Stimulated activated CD4-positive, alpha-beta T cell treated with anti-CD3 and anti-CD28 coated beads, Interleukin-4, amount 100 ng/mL, for 1 hour (primary cell): ENCODE measurements at regions not wholly inside any gene's neighbourhood (a gene's known extent, or its start where the extent isn't known, plus 50 kb on each side); places are given as distances from the start of the nearest gene placed in this dataset.
"Not testable (repeated sequence)": the region's sequence is repeated elsewhere in the genome, so short reads cannot be mapped to it uniquely, and the experiment has no call there.

Source experiments
- DNase-seq: peaks from one replicate; pipeline ENCODE4 v3.0.0-alpha.2; 2020

DNA sequence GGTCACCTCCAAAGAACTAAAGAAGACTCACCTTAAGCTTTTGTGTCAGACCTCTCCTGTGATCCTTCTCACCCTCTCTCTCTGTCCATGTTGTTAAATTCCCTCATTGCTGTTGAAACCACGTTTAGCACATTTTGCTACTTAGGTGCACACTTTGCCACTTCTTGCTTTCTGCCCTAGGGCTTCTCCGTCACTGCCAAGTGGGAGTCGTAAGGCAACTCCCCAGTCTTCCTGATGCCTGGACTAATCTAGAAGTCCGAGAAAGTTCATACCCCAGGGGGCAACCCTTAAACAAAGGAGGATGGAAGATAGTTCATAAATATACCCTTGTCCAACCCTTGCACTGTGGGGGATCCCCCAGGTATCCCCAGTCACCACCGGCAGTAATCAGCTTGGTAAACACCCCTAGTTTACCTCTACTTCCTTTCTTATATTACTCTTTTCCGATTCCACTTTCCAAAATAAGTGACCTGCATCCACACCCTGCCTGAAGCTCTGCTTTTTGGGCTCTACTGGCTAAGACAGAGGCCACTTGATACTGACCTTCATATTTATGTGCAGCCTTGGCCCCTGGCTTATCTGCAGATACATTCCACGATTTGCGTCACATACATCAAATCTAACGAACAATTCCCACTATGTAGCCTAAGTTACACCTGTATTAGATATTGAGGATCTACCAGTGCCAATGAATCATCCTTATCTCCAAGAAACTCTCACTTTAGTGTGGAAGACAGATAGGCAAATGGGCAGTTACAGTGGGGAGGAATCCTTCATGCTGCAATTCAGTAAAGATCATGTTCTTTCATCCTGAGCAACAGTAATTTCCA is 776.2 kb downstream of the RNF144A start:
- no peak for DNase-seq

DNA sequence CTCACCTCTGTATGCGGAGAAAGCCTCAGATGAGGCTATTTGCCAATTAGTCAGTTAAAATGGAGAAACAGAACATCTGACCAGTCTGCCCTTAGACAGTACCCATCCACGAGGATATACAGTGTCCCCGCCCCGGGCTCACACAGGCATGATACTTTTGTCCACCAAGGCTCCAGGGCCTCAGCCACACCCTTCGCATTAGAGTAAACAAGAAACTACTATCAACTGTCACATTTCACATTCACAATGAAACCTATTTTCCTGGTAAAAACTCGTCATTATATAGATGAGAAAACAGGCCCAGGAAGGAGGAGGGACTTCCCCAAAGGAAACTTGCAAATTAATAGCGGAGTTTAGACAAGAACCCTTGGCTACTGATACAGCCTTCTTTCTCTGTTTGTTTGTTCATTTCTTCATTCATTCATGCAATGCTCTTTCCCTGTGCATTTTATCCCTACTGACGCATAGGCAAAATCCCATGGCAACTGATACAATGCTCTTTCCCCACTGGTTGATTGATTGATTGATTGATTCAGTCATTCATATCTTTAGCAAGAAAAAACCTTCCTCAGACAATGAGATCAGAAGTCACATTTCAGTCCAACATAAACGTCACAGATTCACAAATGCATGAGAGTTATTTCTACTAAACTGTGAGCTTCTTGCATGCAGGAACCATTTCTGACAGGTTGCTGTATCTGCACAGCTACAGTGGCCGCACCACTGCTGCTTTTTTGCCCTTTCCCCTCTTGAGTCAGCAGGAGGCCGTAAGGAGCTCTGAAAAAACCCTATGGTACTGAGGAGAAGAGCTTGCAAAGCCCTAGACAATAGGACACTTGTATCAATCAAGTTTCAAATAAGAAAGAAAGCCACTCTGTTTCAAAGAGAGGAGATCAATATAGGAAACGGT is 777.1 kb downstream of the RNF144A start:
- no peak for DNase-seq

DNA sequence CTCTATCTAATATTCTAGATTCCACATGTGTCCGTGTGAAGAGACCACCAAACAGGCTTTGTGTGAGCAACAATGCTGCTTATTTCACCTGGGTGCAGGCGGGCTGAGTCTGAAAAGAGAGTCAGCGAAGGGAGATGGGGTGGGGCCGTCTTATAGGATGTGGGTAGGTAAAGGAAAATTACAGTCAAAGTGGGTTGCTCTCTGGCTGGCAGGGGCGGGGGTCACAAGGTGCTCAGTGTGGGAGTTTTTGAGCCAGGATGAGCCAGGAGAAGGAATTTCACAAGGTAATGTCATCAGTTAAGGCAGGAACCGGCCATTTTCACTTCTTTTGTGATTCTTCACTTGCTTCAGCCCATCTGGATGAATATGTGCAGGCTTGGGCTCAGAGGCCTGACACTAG is 779.3 kb downstream of the RNF144A start:
- not testable (repeated sequence) for DNase-seq

DNA sequence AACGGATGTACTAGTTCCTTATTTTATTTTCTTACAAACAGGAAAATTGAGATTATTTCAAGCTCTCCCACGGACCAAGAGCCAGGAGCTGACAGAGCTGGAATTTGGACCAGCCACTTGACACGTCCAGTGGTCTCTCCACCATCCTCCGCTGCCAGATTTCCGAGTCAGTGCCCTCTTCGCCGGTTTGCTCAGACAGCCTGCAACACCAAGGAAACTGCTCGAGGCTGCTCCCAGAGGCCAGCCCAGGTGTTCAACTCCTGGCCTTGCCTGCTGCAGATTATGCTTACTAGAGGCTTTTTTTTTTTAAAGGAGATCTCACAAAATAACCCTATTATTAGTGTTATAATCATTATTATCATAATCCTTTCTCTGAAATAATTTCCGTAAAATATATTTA is 779.8 kb downstream of the RNF144A start:
- DNase-seq: no peak

DNA sequence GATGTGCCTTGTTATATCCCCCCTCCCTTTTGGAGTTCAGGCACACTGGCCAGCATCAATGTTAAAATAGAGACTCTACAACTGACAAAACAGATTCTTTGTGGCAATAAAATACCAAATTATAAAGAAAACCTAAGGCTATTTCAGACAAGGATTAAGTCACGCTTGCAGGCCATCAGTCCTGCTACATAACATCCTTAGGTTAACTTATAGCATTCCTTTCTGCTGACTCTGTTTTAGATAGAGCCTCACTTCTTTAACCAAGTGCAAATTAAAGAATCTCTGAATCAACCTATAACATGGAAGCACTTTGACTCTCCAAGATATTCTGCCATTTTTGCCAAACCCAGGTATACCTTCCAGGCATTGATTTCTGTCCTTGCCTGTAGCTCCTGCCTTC is 784.6 kb downstream of the RNF144A start:
- DNase-seq: no peak

DNA sequence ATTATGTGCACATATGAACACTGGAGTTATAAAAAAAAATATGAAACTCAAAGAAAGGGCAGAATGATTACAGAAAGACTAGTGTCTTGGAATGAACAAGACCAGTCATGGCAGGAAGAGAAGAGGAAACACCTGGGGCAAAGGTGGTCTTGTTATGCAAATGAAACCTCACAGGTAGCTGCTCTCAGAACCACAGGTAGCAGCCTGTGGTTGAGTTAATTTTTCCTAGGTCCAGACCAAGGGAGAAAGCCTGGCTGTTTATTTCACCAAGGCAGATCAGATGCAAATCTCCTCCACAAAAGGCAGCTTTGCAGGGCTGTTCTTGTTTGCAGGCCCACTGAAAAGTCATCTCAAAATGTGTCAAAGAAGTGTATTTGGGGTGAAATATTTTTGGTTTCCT is 785.8 kb downstream of the RNF144A start:
- no peak for DNase-seq

DNA sequence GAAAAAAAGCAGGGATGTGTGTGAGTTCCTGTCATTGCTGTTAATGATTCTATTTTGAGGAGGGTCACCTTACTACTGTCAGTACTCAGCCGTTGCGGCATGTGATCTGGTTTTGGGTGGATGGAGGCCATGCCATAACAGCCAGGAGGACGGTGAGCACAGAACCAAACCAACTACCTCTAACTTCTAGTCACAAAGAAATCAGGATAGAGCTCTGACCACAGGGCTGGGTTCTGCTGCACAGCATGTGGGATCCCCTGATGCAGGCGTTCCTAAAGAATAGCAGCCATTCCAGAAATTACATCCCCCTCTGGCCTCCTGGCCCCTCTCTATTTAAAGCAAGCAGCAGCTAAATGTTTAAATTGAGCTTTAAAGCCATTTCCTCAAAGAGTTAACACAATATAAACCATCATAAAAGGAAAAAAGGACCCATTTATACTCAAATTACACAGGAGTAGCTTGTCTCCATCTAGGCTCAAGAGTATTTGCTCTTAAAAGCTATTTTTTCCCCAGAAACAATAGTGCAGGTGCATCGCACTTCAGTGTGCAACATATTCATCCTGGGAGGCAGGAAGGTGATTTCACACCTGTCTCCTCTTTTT is 786.4 kb downstream of the RNF144A start:
- DNase-seq: no peak

DNA sequence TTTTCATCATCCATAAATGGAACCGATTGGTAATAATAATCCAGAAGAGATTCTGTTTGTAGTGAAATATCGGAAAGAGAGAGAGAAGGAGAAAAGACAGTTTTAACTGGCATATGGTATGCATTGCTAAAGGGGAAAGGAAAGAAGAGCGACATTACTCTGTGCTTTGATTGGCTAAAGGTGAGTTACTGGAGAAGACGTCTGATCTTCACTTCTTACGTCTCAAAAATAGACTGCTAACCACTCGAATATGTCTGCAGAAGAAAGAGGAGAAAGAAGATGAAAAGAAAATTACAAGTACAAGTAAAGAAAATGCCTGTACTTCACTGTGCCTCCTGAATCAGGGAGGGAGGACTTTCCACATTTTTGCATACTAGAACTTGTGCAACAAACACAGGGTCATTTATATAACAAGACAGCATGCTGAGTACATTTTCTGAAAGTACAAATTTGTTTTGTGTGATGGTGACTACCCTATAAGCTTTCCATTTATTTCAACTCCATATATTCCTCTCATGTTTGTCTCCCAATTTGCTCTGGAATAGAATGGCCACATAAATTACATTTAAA is 787.2 kb downstream of the RNF144A start:
- DNase-seq: no peak

DNA sequence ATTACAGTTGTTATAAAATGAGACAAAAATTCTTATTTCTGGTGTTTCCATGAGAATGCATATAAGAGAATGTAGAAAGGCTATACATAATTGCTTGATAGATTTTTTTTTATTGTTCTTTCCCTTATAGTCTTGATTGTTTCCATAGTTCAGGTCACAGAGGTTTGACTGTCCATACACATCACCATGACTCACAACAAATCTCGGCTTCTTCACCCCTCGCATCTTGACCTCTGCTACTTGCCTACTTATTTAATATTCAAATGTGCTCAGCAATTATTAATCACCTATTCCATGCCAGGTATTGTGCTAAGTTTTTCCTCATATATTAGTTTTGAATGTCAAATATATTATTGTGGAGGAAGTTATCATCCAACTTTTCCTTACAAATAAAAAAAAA is 789.6 kb downstream of the RNF144A start:
- no peak for DNase-seq

DNA sequence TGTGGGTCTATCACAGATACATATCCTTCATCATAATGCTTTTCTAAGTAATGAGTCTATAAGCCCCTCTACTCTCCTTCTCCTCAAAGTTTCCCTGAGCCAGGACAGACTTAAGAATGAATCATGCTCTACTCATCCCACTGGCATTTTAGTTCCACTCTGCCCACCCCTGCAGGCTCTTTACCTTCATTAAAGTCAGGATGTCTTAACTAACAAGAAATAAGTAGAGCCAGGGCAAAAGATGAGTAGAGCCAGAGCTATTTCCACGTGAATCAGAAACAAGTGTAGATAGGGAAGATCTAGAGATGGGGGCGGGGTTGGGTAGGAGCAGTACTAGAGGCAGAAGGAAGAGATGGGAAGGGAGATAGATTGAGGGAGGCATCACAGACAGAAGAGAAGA is 790.5 kb downstream of the RNF144A start:
- no peak for DNase-seq

DNA sequence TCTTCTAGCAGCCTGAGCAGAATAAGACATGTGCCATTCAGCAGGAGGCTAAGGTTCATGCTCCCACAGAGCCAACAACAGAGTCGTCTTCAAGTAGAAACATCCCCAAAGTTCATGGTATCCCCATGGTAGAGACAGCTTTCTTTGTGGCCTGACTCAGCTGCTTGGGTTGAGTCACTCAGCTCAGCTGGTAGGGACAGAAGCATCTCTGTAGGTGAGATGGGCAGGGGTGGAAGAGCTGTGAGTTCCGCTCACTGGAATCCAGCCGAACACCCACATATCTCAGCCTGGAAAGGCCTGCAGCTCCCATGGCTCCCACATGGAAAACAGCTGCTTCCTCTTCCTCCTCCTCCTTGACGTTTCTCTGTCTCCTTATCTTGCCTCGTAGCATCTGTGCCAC is 792.7 kb downstream of the RNF144A start:
- DNase-seq: no peak

DNA sequence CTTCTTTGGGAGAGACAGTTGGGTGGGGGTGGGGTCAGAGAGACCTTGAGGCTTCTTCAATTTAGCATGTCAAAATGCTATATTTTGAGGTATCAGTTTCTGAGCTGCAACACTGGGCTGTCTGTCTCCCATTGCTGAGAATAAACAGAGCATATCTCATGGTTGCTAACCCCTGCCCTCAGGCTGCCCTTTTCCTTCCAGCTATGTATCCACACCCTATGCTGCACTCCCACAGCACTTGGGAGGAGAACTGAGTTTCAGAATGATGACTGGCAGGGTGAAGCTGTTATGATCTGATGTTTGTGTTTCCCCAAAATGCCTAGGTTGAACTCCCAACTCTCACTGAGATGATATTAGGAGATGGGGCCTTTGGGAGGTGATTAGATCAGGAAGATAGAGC is 794.0 kb downstream of the RNF144A start:
- no peak for DNase-seq

DNA sequence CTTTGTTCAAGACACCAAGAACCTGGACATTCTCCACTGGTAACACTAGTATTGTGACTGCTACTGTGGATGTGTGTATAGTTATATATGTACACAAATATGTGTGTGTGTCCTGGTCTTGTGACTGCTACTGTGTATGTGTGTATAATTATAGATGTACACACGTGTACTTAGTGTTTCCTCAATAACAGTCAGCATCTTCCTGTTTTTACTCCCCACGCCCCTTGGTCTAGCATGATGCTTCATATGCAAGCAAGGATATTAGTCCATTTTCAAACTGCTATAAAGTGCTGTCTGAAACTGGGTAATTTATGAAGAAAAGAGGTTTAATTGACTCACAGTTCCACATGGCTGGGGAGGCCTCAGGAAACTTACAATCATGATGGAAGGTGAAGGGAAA is 802.7 kb downstream of the RNF144A start:
- no peak for DNase-seq

DNA sequence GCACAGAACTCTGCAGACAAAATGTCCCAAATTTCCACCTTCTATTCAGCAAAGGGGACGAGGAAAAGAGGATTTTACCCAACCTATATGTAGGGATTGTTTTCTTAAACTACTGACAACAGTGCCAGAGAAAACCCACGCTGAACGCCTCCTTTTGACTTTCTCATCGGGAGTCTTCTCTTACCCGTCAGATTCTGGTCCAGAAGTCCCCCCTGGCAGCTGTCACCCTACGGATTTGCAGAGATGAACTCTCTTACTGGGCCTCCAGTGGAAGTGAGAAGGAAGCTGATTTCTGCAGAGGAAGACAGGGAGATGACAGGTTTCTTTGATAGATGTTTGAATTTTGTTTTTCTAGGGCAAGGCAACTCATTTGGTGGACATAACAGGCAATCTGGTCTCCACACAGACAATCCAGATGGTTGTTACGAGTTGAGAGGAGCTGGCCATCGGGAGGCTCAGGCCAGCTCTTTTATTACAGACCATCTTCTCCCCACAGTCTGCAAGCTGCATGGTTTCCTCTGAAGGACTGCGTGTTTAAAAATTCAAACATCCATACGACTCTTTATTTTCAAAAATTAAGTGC is 804.3 kb downstream of the RNF144A start:
- no peak for DNase-seq

DNA sequence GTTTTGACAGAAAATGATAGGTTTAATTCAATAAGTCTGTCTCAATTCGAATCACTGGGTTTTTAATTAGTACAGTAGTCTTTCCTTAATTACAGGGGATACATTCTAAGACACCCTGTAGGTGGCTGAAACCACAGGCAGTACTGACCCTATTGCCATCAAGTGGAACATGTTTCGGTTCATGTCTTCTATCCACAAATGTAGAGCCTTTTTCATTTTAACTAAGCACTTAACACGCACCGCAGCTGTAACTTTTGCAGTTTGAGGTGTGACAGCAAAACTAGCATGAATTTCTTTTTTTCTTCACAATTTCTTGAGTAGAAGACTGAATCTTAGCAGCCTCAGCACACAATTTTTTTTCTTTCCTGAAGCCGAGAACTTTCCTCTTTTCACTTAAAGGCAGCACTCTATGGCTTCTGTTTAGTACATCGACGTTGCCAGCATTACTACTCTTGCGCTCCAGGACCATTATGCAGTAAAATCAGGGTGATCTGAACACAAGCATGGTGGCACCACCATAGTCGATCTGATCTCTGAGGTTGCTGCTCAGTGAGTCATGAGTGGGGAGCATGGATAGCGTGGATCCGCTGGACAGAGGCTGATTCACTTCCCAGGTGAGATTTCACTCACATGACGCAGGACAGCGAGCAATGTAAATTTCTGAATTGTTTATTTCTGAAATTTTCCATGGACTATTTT is 805.1 kb downstream of the RNF144A start:
- DNase-seq: no peak

DNA sequence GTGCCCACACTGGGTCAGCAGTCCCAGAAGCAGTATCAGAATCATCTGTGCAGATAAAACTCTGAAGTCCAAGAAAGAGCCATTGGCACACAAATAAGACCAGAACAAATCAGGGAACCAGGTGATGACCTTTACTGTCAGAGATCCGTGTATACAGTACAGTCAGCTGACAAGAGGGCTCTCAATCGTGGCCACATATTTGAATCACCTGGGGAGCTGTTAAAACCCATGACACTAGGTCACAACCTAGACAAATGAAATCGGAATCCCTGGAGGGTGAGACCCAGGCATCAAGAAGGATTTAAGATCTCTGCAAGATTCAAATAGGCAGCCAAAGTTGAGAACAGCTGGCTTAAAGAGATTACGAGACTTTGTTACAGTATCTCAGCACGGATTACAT is 807.1 kb downstream of the RNF144A start:
- no peak for DNase-seq

DNA sequence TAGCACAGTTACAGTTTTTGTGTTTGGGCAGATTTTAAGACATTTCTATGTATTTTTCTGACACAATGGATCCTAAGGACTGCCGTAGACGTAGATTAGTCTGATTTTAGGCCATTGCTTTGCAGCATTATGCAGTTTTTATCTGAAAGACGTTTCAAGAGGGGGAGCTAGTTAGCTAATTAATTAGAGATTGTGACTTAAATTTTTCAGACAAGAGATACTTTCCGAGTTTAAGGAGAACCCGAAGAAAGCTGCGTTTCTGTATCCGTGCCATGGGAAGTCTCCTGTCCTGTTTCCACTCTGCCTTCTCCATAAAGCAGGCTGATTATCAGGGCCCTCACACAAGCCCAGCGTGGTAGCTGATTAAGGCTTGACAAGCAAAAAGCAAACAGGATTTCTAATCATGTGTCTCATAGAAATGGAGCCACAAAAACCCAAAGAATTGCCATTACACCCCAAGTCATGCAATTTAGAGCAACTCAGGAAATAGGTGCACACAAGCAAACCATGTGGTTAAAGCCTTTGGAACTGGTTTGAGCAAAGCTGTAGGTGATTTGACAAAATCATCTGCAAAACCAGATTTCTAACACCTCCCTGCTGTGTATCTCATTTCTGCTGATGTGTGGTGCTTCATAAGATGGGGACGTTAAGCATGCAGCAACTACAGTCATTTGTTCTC is 808.1 kb downstream of the RNF144A start:
- DNase-seq: no peak

DNA sequence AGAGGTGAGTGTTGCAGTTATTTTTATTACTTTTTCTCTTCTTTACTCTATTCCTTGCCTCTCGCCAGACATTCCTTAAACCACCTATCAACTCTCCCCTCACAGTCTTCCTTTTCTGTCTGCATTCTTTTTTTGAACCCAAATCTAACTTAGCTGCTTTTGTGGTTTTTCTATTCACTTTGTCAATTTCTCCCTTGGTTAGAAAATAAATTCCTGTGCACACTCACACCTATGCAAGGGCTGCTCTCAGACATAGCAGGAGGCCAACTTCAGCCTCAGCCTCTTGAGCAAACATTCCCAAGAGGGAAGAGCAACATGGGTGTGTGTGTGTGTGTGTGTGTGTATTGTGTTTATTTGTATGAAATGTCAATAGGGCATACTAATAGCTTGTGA is 808.6 kb downstream of the RNF144A start:
- no peak for DNase-seq

DNA sequence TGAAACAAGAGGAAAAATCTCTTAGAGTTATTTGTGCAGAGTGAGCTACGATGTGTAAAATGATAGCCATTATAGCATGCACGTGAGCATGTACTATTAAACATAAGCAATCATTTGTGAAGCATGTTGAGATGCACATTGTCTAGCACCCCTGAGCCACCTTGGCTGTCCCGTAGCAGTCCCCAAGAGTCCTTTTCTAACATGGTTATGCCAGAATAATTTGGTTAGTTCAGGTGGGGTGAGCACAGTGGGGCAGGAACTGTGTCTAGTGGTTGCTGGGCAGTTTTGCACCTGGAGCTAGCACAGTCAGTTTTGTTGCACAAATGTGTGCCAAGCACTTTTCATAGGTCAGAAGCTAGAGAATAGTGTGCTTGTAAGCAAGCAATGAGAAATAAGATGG is 809.8 kb downstream of the RNF144A start:
- DNase-seq: no peak

DNA sequence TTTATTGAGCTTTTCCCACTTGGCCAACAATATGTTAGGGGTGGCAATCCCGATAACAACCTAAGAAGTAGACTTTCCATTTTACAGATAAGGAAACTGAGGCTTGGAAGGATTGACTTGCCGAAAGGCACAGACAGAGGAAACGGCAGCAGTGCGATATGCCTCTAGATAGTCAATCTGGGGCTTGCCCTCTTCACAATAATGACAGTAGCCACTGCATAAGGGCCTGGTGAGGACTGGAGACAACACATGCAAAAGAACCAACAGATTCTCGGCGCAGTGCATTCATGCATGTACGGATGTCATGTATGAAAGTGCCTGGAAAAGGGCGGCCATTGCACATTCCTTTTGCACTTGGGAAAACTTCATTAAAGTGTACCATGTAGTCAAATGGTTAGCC is 811.2 kb downstream of the RNF144A start:
- no peak for DNase-seq

DNA sequence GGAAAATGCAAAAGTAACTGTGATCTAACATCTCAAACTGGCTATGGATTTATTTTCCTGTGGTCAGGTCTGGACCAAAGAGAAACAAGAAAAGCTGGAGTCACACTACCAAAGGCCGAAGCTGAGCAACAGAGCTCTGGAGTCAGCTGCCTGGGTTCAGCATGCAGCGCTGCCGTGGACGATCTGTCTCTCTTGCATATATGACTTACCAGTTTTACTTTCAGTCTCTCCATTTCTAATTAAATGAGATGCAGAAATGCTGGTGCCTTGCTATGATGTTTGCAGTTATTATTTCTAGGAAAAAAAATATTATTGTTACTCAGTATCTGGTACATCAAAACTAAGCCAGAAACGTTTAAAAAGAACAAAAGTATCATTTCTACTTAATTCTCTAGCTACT is 813.2 kb downstream of the RNF144A start:
- DNase-seq: peak; percentile 10

DNA sequence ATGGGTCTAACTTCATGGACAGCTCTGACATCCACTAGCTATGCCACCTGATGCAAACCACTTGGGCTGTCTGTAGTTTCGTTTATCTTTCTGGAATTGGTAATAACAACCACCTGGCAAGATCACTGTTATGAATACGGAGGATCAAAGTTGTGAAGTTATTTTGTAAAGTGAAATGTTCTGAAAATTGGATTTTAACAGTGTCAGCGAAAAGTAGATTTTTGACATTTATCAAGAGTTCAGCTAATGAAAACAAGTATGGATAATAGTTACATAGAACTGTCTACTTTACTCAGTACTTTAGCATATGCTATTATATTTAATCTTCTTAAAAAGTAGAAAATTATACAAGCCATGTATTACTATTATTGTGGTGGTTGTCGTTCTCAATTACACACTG is 813.8 kb downstream of the RNF144A start:
- no peak for DNase-seq
